HUDEP-2 (cell line): ENCODE measurements at regions not wholly inside any gene's neighbourhood (a gene's known extent, or its start where the extent isn't known, plus 50 kb on each side); places are given as distances from the start of the nearest gene placed in this dataset.

ENCODE experiments used
- DNase-seq, 76 experiments: peaks; one replicate each; lab custom pipeline; 2025; ENCODE audit not compliant: unreplicated experiment in 76 of 76; lab: John Stamatoyannopoulos, UW

- no peak for DNase-seq
Measured at GRCh38 chr13:104411141-104411765, 1345.0 kb upstream of the SLC10A2 start.

DNA sequence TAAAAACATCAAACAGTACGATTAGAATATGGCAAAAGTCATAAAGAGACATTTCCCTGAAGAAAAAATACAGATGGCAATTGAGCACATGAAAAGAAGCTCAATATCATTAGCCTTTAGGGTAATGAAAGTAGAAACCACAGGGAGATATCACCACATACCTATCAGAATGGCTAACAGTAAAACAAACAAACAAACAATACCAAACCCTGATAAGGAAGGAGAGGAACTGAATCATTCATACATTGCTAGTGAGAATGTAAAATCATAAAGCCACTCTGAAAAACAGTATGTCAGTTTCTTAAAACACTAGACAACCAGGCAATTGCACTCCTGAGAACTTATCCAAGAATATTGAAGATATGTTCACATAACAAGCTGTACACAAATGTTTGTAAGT is 1342.5 kb upstream of the SLC10A2 start:
- no peak for DNase-seq

GRCh38 chr13:104404325-104404724 is 1338.1 kb upstream of the SLC10A2 start:
- DNase-seq: no peak

DNA sequence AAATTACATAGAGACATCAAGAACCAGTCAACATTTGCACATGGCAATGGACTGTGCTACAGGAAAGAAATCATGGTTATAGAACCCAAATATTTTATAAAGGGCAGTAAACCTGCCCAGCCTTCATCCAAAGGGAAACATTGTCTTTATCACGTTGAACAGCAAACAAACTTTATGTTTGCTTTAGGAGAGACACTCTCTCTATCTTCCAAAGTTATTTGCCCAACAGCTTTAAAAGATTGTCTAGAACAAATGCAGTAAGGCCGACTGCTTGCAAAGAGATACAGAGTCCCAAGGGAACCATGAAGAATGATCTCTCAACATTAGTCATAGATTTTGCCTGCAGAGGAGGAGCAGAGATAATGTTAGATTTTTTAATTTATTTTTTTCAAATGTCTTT is 1323.5 kb upstream of the SLC10A2 start:
- DNase-seq: no peak

GRCh38 chr13:104387510-104387909 is 1321.3 kb upstream of the SLC10A2 start:
- no peak for DNase-seq

DNA sequence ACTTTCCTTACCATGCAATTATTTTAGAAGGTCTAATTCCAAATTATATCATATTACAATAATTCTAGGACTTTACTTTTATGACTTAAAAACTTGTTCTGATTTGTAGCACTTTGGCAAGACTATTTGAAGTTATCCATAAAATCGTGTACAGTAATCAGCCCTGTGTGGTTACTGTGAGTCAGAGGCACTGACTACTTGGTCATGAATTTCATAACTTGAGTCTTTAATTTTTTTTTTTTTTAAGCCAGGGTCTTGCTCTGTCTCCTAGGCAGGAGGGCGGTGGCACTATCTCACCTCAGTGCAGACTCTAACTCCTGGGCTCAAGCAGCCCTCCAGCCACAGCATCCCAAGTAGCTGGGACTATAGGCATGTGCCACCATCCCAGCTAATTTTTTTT is 1319.2 kb upstream of the SLC10A2 start:
- no peak for DNase-seq

GRCh38 chr13:104382951-104383350 is 1316.7 kb upstream of the SLC10A2 start:
- no peak for DNase-seq

- no peak for DNase-seq
Measured at GRCh38 chr13:104376588-104376987, 1310.4 kb upstream of the SLC10A2 start.

DNA sequence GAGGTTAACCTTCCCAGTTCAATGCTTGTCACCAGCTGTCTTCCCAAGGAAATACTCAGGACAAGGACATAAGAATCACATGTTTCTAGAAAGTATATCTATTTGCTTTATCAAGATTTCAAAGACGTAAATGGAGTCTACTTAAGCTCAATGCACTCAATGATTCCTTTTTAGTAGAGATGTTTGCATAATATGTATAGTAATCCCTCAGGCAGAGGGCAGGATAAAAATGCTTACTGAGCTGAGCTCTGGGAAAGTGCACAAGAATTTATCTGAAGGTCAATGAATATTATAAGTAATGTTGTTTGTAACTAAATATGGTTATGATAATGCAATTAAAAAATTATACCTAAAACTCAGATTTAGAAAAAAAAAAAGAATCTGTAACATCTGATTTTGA is 1309.4 kb upstream of the SLC10A2 start:
- no peak for DNase-seq

DNA sequence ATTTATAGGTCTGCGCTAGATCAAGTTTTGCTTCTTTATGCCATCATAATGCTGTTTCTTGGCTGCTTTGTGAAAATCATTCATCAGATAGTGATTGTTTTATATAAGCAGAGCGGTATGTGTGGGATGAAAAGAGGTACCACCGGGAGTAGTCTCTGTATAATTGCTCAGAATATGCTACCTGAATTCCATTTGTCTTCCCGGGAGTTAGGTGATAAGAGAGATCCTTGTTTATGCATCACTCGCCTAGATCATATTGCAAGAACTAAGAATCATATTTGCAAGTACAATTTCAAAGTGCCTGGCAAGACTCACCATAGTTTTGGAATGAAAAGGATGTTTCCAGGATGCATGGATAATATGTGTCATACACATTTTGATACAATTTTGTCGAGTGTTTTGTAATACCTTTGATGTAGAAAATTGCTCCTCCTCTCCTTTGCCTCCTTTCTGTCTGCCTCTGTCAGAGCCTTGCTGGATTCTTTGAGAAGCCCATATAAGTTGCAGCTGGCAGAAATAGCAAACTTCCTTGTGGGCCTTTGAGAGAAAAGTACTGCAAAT is 1306.0 kb upstream of the SLC10A2 start:
- no peak for DNase-seq

DNA sequence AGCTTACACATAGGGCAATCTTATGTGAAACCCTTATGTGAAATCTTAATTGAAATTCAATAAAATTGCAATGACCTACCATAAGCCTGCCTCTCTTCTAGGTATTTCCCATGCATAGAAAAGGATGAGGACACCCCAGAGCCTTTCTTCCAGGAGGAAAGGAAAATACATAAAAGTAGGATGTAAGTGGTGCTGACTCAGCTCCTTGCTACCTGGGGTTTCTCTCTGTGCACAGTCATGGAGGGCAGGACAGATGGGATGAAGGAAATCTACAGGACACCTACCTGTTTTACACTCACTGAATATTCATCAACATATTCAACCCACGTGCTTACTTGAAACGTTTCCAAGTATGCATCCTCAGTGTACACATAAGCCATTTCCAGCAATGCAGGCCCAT is 1299.2 kb upstream of the SLC10A2 start:
- no peak for DNase-seq

DNA sequence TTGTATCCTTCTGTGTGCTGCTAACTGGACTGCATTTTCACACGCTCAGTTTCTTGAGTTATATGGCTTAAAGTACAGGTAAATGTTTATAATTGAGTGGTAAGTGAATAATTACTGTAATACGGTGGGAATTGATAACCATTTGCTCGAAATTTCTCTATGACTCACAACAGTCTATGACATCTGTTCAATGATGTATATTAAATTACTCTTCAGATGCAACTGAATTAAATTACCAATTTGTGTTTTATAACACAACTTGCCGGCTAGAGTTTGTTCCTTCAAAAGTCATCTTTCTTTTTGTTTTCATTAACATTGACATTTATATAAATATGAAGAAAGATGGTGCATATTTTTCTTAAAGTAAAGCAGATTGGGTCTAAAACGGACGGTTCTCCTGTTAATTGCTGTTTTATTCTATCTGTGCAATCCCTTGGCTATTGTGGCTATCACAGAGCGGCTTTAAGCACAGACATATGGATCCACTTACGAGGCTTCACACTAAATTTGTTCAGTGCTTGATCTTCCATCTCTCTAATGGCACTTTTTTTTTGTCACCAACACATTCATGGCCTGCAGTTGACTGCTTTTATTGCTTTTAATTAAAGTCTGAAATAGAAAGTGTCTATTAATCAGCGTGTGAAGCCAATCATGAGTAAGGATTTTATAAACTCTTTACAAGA is 1291.6 kb upstream of the SLC10A2 start:
- DNase-seq: no peak

- DNase-seq: no peak
Measured at GRCh38 chr13:104357174-104357573, 1291.0 kb upstream of the SLC10A2 start.

GRCh38 chr13:104355041-104355670 is 1288.9 kb upstream of the SLC10A2 start:
- DNase-seq: no peak

DNA sequence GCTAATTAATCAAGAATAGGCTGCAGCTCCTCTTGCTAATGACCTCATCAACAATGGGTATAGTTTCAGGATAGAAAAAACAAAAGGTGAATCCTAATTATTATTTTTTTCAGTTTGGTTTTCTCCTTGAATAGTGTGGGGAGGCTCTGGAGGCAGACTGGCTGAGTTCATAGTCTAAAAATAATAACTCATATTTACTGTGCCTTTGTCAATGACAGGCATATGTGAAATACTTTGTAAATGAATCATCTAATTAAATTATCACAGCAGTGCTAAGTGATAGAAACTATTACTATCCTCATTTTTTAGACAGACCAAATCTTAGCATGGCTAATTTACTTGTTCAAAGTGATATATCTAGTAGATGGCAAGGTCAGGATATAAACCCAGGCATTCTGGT is 1261.0 kb upstream of the SLC10A2 start:
- DNase-seq: no peak

DNA sequence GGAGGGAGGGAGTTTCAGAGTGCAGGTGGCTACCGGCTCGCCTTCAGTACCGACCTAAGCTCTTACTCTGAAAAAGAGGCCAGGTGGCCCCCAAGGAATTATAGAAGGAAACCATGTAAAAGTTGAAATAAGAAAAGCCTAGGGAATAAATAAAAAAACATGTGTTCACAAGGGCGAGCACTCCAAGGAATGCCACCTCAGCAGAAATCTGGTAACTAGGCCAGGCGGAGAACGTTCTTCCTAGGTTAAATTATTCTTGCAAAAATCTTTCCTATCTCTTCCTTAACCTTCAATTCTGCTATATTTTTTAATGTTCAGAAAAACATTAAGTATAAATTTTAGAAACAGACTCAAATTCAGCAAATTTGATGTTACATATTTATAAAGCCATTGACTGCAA is 1260.3 kb upstream of the SLC10A2 start:
- no peak for DNase-seq

- no peak for DNase-seq
Measured at GRCh38 chr13:104321756-104322155, 1255.5 kb upstream of the SLC10A2 start.

DNA sequence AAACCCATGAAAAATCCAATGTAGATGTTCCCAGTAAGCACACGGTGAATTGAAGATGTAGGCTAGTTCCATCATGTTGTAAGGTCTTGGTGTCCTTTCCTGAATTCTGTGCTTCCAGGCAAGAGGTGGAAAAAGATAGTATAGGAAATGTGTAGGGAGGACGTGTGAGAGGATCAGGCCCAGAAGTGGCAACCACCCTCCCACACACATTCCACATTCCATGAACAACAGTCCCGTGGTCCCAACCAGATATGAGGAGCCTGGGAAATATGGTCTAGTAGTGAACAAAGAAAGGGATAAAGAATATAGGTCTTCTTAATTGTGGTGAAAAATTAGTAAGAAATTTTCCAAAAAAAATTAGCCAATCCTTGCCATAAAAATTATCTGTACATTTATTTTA is 1254.2 kb upstream of the SLC10A2 start:
- no peak for DNase-seq

- no peak for DNase-seq
Measured at GRCh38 chr13:104318121-104318520, 1251.9 kb upstream of the SLC10A2 start.

DNA sequence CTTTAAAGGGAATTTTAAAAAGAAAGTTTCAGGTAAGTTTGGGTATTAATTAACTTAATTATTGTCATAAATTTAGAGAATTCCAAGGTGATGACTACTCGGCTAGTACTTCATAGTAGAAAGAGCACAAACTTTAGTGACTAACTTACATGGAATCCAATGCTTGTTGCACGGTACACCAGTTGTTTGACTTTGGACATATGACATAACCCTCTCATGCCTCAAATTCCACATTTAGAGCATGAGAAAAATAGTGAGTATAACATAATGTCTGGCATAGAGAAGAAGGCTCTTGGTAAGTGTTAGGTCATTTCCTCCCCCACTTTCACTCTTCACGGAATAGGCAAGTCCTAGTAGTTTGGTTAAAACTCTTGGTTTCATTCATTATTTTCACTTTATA is 1249.4 kb upstream of the SLC10A2 start:
- no peak for DNase-seq

DNA sequence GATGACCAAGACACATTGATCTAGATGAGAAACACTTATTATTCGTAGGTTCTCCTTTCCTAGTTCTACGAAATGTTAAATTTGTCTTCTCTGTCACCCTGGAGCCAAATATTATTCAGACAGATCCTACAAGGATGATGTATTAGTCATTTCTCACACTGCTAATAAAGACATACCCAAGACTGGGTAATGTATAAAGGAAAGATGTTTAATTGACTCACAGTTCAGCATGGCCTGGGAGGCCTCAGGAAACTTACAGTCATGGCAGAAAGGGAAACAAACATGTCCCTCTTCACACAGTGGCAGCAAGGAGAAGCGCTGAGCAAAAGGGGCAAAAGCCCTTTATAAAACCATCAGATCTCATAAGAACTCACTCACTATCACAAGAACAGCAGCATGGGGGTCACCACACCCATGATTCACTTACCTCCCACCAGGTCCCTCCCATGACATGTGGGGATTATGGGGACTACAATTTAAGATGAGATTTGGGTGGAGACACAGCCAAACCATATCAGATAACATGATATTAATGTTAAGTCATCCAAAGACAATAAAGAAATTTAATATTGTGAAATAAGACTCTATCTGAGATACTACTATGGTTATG is 1248.8 kb upstream of the SLC10A2 start:
- DNase-seq: no peak

GRCh38 chr13:104314321-104314720 is 1248.1 kb upstream of the SLC10A2 start:
- no peak for DNase-seq
